GM12864 (cell line): ENCODE measurements at regions not wholly inside any gene's neighbourhood (a gene's known extent, or its start where the extent isn't known, plus 50 kb on each side); places are given as distances from the start of the nearest gene placed in this dataset.

ENCODE experiments used
- DNase-seq: peaks from one replicate; pipeline ENCODE4 v3.0.0-alpha.2; 2011; ENCODE audit warnings: low read depth
- H3K4me3 ChIP-seq: 2 replicates; pipeline ENCODE4 v1.5.1; 2011; ENCODE audit warnings: mild to moderate bottlenecking, low read depth, low read length, control low read depth
- CTCF ChIP-seq: IDR thresholded peaks from 2 replicates; pipeline ENCODE4 v1.5.1; 2011; ENCODE audit warnings: low read depth, mild to moderate bottlenecking, moderate library complexity, low read length, control low read depth, inconsistent platforms; ENCODE audit errors: missing control alignments

- H3K4me3 ChIP-seq: no peak overlapping the region
- no peak for DNase-seq
- TF ChIP-seq CTCF: no peak
Measured at GRCh38 chr13:81498969-81499368, 1158.0 kb upstream of the SPRY2 start.

GRCh38 chr13:81493144-81493543, 1152.2 kb upstream of the SPRY2 start:
- TF ChIP-seq CTCF: no peak
- no peak for DNase-seq

GRCh38 chr13:81492449-81492848, 1151.5 kb upstream of the SPRY2 start:
- DNase-seq: no peak
- TF ChIP-seq CTCF: no peak
- no peak overlapping the region for H3K4me3 ChIP-seq

More at GRCh38 chr13:81493144-81493543, 1152.2 kb upstream of the SPRY2 start:
- no peak overlapping the region for H3K4me3 ChIP-seq

GRCh38 chr13:81488021-81488420, 1147.1 kb upstream of the SPRY2 start:
- no peak for TF ChIP-seq CTCF
- no peak for DNase-seq
- H3K4me3 ChIP-seq: no peak overlapping the region

GRCh38 chr13:81487151-81487550, 1146.2 kb upstream of the SPRY2 start:
- no peak for DNase-seq
- no peak for TF ChIP-seq CTCF
- H3K4me3 ChIP-seq: no peak overlapping the region

GRCh38 chr13:81480634-81481033, 1139.7 kb upstream of the SPRY2 start:
- no peak overlapping the region for H3K4me3 ChIP-seq
- TF ChIP-seq CTCF: no peak
- no peak for DNase-seq

GRCh38 chr13:81473366-81473899, 1132.5 kb upstream of the SPRY2 start:
- no peak for DNase-seq
- H3K4me3 ChIP-seq: no peak overlapping the region
- TF ChIP-seq CTCF: no peak
